ENCODE measurements at regions not wholly inside any gene's neighbourhood (a gene's known extent, or its start where the extent isn't known, plus 50 kb on each side); places are given as distances from the start of the nearest gene placed in this dataset.

GRCh38 chr11:115572551-115572950 lies 68.3 kb upstream of the CADM1 start:
- Histone ChIP-seq H3K9me3 (ENCODE audit: control insufficient read depth in 3 of 3, low read length in 3 of 3) (no peaks in the 10 kb centered on the region), H3K9ac (ENCODE audit: low read depth in 1 of 3, low read length in 3 of 3) (no peak overlapping the region), H3K4me3 (ENCODE audit: low read length in 3 of 3) (no peak overlapping the region), H3K27ac (ENCODE audit: low read depth, low read length) (no peak overlapping the region), H3K4me1 (ENCODE audit: control insufficient read depth in 3 of 3, insufficient read depth in 3 of 3, low read length in 3 of 3) (no peaks in the 10 kb centered on the region), H3K36me3 (ENCODE audit: control insufficient read depth in 3 of 3, insufficient read depth in 3 of 3, low read length in 3 of 3) (no peaks in the 10 kb centered on the region), H3K27me3 (ENCODE audit: control insufficient read depth in 3 of 3, insufficient read depth in 3 of 3, low read length in 3 of 3) (no peaks in the 10 kb centered on the region)

DNA sequence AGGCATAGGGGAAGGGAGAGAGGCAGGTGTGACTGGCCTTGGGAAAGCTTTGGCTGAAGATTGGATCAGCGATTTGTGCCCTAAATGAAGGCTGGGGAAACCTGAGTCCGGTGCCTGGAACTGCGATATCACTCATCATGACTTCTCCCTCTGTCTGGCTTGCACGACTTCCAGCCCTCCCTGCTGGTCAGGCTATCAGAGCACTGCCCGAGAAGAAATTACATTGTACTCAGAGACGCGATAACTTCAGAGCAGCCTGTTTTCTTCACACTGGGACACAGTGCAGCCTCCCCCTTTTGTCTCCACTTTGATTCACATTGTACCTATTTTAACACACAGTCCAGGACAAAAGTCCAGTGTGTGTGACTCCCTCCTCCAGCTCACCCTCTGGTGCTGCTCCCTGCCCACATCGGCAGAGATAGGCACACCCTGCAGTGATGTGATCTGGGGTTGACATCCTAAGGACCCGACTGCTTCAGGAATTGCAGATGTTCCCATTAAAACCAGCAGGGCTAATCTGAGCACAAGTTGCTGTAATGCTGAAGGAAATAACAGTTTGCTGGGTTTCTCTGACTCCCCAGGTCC lies 62.1 kb upstream of the CADM1 start:
- no peak overlapping the region for H3K27ac ChIP-seq (ENCODE audit: low read depth, low read length)
- no peak overlapping the region for H3K4me3 ChIP-seq (ENCODE audit: low read length in 3 of 3)
- peaks cover 0 to 6% (median 0%) of the 10 kb centered on the region in 3 donors for H3K27me3 ChIP-seq (ENCODE audit: control insufficient read depth in 3 of 3, insufficient read depth in 3 of 3, low read length in 3 of 3)
- no peaks in the 10 kb centered on the region for H3K36me3 ChIP-seq (ENCODE audit: control insufficient read depth in 3 of 3, insufficient read depth in 3 of 3, low read length in 3 of 3)
- H3K4me1 ChIP-seq (ENCODE audit: control insufficient read depth in 3 of 3, insufficient read depth in 3 of 3, low read length in 3 of 3) = peaks cover 0 to 4% (median 0%) of the 10 kb centered on the region in 3 donors
- peak overlapping the region in 1 of 3 donors; percentile 47 for H3K9ac ChIP-seq (ENCODE audit: low read depth in 1 of 3, low read length in 3 of 3)
- H3K9me3 ChIP-seq (ENCODE audit: control insufficient read depth in 3 of 3, low read length in 3 of 3) = no peaks in the 10 kb centered on the region

GRCh38 chr11:115564851-115565250 lies 60.6 kb upstream of the CADM1 start:
- H3K27me3 ChIP-seq (ENCODE audit: control insufficient read depth in 3 of 3, insufficient read depth in 3 of 3, low read length in 3 of 3) = peaks cover 0 to 6% (median 0%) of the 10 kb centered on the region in 3 donors
- H3K9ac ChIP-seq (ENCODE audit: low read depth in 1 of 3, low read length in 3 of 3) = no peak overlapping the region

GRCh38 chr11:115561116-115561515 lies 56.9 kb upstream of the CADM1 start:
- no peaks in the 10 kb centered on the region for H3K9me3 ChIP-seq (ENCODE audit: control insufficient read depth in 3 of 3, low read length in 3 of 3)
- no peak overlapping the region for H3K4me3 ChIP-seq (ENCODE audit: low read length in 3 of 3)
- H3K27me3 ChIP-seq (ENCODE audit: control insufficient read depth in 3 of 3, insufficient read depth in 3 of 3, low read length in 3 of 3) = no peaks in the 10 kb centered on the region
- no peaks in the 10 kb centered on the region for H3K36me3 ChIP-seq (ENCODE audit: control insufficient read depth in 3 of 3, insufficient read depth in 3 of 3, low read length in 3 of 3)
- peaks cover 0 to 2% (median 0%) of the 10 kb centered on the region in 3 donors for H3K4me1 ChIP-seq (ENCODE audit: control insufficient read depth in 3 of 3, insufficient read depth in 3 of 3, low read length in 3 of 3)
- no peak overlapping the region for H3K27ac ChIP-seq (ENCODE audit: low read depth, low read length)
- H3K9ac ChIP-seq (ENCODE audit: low read depth in 1 of 3, low read length in 3 of 3) = no peak overlapping the region

More at GRCh38 chr11:115564851-115565250, 60.6 kb upstream of the CADM1 start:
- Histone ChIP-seq H3K27ac (ENCODE audit: low read depth, low read length) (no peak overlapping the region), H3K9me3 (ENCODE audit: control insufficient read depth in 3 of 3, low read length in 3 of 3) (no peaks in the 10 kb centered on the region), H3K36me3 (ENCODE audit: control insufficient read depth in 3 of 3, insufficient read depth in 3 of 3, low read length in 3 of 3) (no peaks in the 10 kb centered on the region), H3K4me1 (ENCODE audit: control insufficient read depth in 3 of 3, insufficient read depth in 3 of 3, low read length in 3 of 3) (peaks cover 0 to 4% (median 0%) of the 10 kb centered on the region in 3 donors), H3K4me3 (ENCODE audit: low read length in 3 of 3) (no peak overlapping the region)

- peaks cover 0 to 5% (median 3%) of the 10 kb centered on the region in 3 donors for H3K4me1 ChIP-seq (ENCODE audit: control insufficient read depth in 3 of 3, insufficient read depth in 3 of 3, low read length in 3 of 3)
- H3K27me3 ChIP-seq (ENCODE audit: control insufficient read depth in 3 of 3, insufficient read depth in 3 of 3, low read length in 3 of 3) = no peaks in the 10 kb centered on the region
- no peak overlapping the region for H3K27ac ChIP-seq (ENCODE audit: low read depth, low read length)
- H3K9ac ChIP-seq (ENCODE audit: low read depth in 1 of 3, low read length in 3 of 3) = no peak overlapping the region
- H3K9me3 ChIP-seq (ENCODE audit: control insufficient read depth in 3 of 3, low read length in 3 of 3) = no peaks in the 10 kb centered on the region
- H3K36me3 ChIP-seq (ENCODE audit: control insufficient read depth in 3 of 3, insufficient read depth in 3 of 3, low read length in 3 of 3) = no peaks in the 10 kb centered on the region
- H3K4me3 ChIP-seq (ENCODE audit: low read length in 3 of 3) = no peak overlapping the region
Measured at GRCh38 chr11:115558635-115559034, 54.4 kb upstream of the CADM1 start.

DNA sequence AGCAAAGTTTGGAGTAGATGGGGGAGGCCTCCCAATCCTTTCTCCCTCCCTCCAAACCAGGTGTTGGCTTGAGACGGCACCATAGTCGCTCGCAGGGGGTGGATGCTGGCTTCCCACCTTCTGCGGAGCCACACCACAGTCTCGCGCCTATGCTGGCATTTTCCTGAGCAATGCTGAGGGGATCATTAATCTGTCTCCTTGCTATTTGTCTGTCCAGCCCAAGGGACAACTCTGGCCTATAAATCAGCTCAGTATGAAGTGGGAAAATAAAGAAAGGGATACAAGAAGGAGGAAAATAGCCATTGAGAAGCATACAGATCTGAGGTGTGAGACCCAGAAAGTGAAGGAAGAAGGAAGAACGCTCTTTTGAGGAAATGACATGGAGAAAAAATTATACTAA lies 53.5 kb upstream of the CADM1 start:
- Histone ChIP-seq H3K4me1 (ENCODE audit: control insufficient read depth in 3 of 3, insufficient read depth in 3 of 3, low read length in 3 of 3) (peaks cover 0 to 5% (median 3%) of the 10 kb centered on the region in 3 donors), H3K27ac (ENCODE audit: low read depth, low read length) (no peak overlapping the region), H3K9ac (ENCODE audit: low read depth in 1 of 3, low read length in 3 of 3) (no peak overlapping the region)

DNA sequence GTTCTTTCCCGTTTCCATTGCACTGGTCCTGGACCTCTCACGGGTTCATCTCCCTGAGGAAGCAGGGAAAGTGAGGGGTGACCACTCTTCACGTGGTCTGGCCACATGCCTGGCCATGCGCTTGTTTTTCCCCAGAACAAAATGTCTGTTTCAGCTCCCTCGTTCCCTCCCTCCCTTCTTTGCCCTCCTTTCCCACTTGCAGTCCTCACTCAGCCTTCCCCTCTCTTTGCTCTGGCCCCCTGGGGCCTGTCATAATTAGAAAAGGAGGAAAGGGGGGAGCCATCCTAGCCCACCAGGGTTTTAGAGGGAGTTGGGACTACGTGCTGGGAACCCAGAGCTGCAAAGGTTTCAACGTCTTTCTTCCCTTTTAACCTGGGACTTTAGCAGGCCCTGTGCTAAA lies 52.8 kb upstream of the CADM1 start:
- Histone ChIP-seq H3K4me1 (ENCODE audit: control insufficient read depth in 3 of 3, insufficient read depth in 3 of 3, low read length in 3 of 3) (peaks cover 0 to 5% (median 3%) of the 10 kb centered on the region in 3 donors), H3K4me3 (ENCODE audit: low read length in 3 of 3) (no peak overlapping the region), H3K9me3 (ENCODE audit: control insufficient read depth in 3 of 3, low read length in 3 of 3) (no peaks in the 10 kb centered on the region), H3K36me3 (ENCODE audit: control insufficient read depth in 3 of 3, insufficient read depth in 3 of 3, low read length in 3 of 3) (no peaks in the 10 kb centered on the region), H3K9ac (ENCODE audit: low read depth in 1 of 3, low read length in 3 of 3) (no peak overlapping the region), H3K27me3 (ENCODE audit: control insufficient read depth in 3 of 3, insufficient read depth in 3 of 3, low read length in 3 of 3) (no peaks in the 10 kb centered on the region), H3K27ac (ENCODE audit: low read depth, low read length) (no peak overlapping the region)

More for the DNA sequence above, 53.5 kb upstream of the CADM1 start:
- Histone ChIP-seq H3K4me3 (ENCODE audit: low read length in 3 of 3) (no peak overlapping the region), H3K36me3 (ENCODE audit: control insufficient read depth in 3 of 3, insufficient read depth in 3 of 3, low read length in 3 of 3) (no peaks in the 10 kb centered on the region), H3K27me3 (ENCODE audit: control insufficient read depth in 3 of 3, insufficient read depth in 3 of 3, low read length in 3 of 3) (no peaks in the 10 kb centered on the region), H3K9me3 (ENCODE audit: control insufficient read depth in 3 of 3, low read length in 3 of 3) (no peaks in the 10 kb centered on the region)

GRCh38 chr11:115555336-115556090 lies 51.3 kb upstream of the CADM1 start:
- no peaks in the 10 kb centered on the region for H3K36me3 ChIP-seq (ENCODE audit: control insufficient read depth in 3 of 3, insufficient read depth in 3 of 3, low read length in 3 of 3)
- peak overlapping the region; percentile 60 for H3K27ac ChIP-seq (ENCODE audit: low read depth, low read length)
- no peak overlapping the region for H3K4me3 ChIP-seq (ENCODE audit: low read length in 3 of 3)
- H3K4me1 ChIP-seq (ENCODE audit: control insufficient read depth in 3 of 3, insufficient read depth in 3 of 3, low read length in 3 of 3) = peaks cover 0 to 5% (median 3%) of the 10 kb centered on the region in 3 donors
- H3K27me3 ChIP-seq (ENCODE audit: control insufficient read depth in 3 of 3, insufficient read depth in 3 of 3, low read length in 3 of 3) = no peaks in the 10 kb centered on the region
- no peak overlapping the region for H3K9ac ChIP-seq (ENCODE audit: low read depth in 1 of 3, low read length in 3 of 3)
- H3K9me3 ChIP-seq (ENCODE audit: control insufficient read depth in 3 of 3, low read length in 3 of 3) = no peaks in the 10 kb centered on the region

All from skeletal muscle tissue (tissue), 3 donors.